GM12872 (cell line): ENCODE measurements at regions not wholly inside any gene's neighbourhood (a gene's known extent, or its start where the extent isn't known, plus 50 kb on each side); places are given as distances from the start of the nearest gene placed in this dataset.

ENCODE experiments used
- TF ChIP-seq, protein P1 (sequence below): IDR thresholded peaks from 3 replicates; pipeline ENCODE4 v1.5.1; 2011; ENCODE audit warnings: low read depth, mild to moderate bottlenecking, low read length, moderate library complexity; ENCODE audit not compliant: insufficient read depth

DNA sequence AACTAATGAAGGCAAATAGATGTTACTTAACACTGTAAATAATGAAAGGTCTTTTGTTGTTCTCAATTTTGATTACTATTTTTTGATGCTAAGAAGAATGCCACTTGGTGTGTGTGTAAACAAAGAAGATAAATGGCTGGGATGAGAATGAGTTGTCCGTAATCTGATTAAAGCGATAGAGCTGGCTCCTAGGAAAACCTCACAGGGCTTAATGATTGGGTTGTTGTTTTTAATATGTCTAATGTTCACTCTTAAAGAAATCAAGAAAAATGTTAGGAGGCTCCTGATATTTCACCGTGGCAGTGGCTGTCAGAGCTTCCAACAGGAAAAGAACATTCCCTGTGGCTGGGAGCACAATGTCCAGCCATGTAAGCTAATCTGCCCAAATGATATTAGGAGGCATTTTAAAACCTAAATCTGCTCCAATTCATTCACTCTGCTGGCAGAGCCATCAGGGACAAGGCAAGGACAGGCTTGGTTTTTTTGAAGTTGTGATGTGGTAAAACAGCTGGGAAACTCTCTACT lies 243.9 kb downstream of the SNX10 start:
- TF ChIP-seq, protein P1, sequence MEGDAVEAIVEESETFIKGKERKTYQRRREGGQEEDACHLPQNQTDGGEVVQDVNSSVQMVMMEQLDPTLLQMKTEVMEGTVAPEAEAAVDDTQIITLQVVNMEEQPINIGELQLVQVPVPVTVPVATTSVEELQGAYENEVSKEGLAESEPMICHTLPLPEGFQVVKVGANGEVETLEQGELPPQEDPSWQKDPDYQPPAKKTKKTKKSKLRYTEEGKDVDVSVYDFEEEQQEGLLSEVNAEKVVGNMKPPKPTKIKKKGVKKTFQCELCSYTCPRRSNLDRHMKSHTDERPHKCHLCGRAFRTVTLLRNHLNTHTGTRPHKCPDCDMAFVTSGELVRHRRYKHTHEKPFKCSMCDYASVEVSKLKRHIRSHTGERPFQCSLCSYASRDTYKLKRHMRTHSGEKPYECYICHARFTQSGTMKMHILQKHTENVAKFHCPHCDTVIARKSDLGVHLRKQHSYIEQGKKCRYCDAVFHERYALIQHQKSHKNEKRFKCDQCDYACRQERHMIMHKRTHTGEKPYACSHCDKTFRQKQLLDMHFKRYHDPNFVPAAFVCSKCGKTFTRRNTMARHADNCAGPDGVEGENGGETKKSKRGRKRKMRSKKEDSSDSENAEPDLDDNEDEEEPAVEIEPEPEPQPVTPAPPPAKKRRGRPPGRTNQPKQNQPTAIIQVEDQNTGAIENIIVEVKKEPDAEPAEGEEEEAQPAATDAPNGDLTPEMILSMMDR = no peak

DNA sequence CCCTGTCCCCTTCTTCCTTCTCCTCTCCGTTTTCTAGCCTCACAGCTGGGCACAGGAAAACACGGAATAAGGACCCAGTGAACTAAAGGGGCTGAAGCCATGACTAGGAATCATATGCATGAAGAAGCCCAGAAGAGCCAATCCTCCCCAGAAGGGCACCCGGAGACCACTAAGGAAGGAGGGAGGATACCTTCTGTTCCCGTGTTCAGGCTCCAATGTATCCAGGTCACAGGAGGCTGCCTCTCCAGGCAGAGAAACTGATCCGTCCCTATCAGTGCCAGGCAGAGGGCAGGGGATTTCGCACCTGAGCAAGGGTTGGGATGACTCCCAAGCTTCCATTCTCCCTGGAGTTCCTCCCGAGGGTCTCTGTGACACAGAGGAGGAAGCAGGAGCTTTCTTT lies 246.6 kb downstream of the SNX10 start:
- TF ChIP-seq, protein P1 = no peak

DNA sequence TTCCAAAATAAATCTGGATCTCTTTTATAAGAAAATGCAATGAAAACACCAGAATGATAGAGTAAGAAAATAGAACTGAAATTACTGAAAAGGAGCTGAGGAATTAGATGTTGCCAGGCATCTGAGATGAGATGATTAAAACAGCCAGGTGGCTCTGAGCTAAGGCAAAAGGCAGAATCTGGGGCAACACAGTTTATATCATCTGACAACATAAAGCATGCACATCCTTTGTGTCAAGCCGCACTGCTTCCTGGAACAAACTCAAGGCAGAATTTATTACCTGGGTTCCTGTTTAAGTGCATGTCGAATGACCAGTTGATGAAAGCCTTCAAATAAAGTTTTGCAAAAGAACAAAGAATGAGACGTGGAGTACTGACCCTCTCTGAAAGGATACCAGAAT lies 247.0 kb downstream of the SNX10 start:
- TF ChIP-seq, protein P1 = no peak

DNA sequence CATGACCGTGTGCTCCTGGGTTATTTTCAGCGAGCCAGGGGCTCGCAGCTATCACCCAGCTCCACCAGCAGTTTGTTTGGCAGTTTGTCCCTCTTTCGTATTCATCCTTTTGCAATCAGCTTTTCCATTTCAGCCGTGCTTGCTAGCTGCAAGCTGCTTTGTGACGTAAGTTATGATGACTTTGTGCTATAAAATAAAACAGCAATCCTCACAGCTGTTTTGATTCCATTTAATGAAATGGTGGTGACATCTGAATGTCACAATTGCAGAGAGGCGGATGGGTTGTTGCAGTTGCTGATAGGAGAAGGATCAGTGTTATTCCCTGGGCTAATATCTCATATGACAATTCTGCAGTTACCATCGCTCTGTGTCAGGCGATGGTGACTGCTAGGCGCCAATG lies 251.7 kb downstream of the SNX10 start:
- TF ChIP-seq, protein P1 = no peak

DNA sequence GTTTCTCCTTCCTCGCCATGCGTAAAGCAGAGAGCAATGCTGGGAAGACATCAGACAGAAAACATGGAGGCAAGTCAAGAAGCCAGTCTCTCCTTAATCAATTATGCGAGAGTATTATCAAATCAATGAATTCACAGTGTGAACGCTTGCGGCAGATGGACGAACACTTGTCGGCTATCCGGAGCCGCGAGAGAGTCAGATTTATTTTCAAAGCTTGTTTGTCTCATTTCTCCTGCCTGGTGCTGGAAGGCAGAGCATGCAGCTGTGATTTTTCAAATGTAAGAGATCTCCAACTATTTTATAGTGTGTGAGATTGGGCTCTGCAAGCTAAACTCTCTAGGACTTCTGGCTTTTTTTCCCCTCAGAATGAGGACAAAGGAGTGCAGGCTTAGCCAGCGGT lies 252.3 kb downstream of the SNX10 start:
- TF ChIP-seq, protein P1 = no peak

DNA sequence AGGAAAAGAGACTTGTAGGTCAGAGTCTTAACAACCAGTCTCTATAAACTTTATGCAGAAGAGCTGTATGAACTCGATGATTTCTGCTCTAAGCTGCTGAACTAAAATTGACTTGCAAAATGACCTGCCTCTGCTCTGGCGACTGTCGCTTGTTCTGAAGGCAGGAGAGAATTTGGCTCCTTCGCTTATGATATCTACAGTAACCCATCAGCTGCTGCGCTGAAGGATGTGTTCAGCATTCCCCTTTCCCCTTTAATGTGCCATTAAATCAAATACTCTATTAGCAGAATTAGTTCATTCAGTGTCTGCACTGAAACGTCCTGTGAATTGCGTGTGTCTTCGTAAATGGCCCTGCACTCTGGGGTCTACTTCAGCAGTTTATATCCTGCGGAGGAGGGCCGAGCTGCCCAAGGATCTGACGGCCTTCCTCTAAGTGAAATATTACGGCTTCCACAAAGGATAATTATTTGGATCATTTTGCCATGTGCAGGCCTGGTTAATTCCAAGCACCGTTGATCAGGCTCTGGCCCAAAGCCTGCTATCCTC lies 254.9 kb downstream of the SNX10 start:
- TF ChIP-seq, protein P1 = no peak

DNA sequence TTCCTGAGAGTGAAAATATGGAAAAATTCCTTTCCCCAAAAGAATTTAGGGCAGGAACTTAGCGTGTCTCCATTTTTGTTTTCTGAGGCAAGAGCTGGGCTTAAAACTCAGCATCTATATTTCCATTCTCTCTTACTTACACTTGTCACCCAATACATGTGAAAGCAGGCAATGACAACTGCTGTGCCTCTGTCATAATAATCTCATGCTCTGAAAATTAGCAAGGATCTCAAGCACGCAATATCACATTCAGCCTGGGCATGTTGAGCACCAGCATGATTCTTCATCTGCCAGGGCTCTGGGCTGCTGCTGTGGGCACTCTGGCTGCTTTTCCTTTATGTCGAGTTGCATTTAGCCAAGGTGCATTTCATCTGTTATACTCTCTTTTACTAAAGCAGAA lies 255.5 kb downstream of the SNX10 start:
- TF ChIP-seq, protein P1 = no peak
